Lung (tissue), 11 donors: ENCODE measurements at regions not wholly inside any gene's neighbourhood (a gene's known extent, or its start where the extent isn't known, plus 50 kb on each side); places are given as distances from the start of the nearest gene placed in this dataset.

Experiments
- ATAC-seq: fragments of 200-7000 bp; cut with Tn5 transposase; one replicate; pipeline ENCODE4 v1.9.1; 2020; ENCODE audit warnings: moderate number of reproducible peaks; ENCODE audit not compliant: insufficient read depth, low FRiP score
- DNase-seq, 3 donors: peaks; one replicate each; pipeline ENCODE4 v3.0.0-alpha.2; 2013 to 2017
- H3K27ac ChIP-seq, 2 donors: one replicate each; pipeline ENCODE4 v1.5.1; 2013; ENCODE audit warnings: mild to moderate bottlenecking in 2 of 2, moderate library complexity in 2 of 2, control low read depth in 1 of 2, inconsistent platforms in 1 of 2, low read depth in 1 of 2, low read length in 1 of 2
- H3K27me3 ChIP-seq, 3 donors: one replicate each; pipeline ENCODE4 v1.5.1; 2013; ENCODE audit warnings: low read length in 2 of 3; ENCODE audit not compliant: control insufficient read depth in 3 of 3, insufficient read depth in 3 of 3
- H3K36me3 ChIP-seq, 4 donors: one replicate each; pipeline ENCODE4 v1.5.1; 2013; ENCODE audit warnings: low read length in 4 of 4, mild to moderate bottlenecking in 1 of 4, moderate library complexity in 1 of 4; ENCODE audit not compliant: control insufficient read depth in 4 of 4, insufficient read depth in 4 of 4
- H3K4me1 ChIP-seq, 5 donors: one replicate each; pipeline ENCODE4 v1.5.1; 2013; ENCODE audit warnings: low read length in 5 of 5, mild to moderate bottlenecking in 2 of 5, moderate library complexity in 1 of 5; ENCODE audit not compliant: control insufficient read depth in 5 of 5, insufficient read depth in 5 of 5
- H3K4me3 ChIP-seq: one replicate; pipeline ENCODE4 v1.5.1; 2013; ENCODE audit warnings: mild to moderate bottlenecking, control low read depth, moderate library complexity
- H3K9ac ChIP-seq, 2 donors: one replicate each; pipeline ENCODE4 v1.5.1; 2013; ENCODE audit warnings: low read length in 2 of 2, control low read depth in 1 of 2; ENCODE audit not compliant: insufficient read depth in 1 of 2
- H3K9me3 ChIP-seq, 4 donors: one replicate each; pipeline ENCODE4 v1.5.1; 2013; ENCODE audit warnings: low read length in 3 of 4, mild to moderate bottlenecking in 1 of 4, moderate library complexity in 1 of 4; ENCODE audit not compliant: control insufficient read depth in 4 of 4, insufficient read depth in 3 of 4
- CTCF ChIP-seq: IDR thresholded peaks from 2 replicates; pipeline ENCODE4 v1.5.1; 2012; ENCODE audit warnings: mild to moderate bottlenecking; ENCODE audit errors: control extremely low read depth, extremely low read depth
- WGBS, 2 donors: extraction: QIAGEN DNeasy Blood & Tissue Kit; methylation state at CpG; one replicate each; pipeline ENCODE4 v1.1.7; 2013; 5-methylcytosine and 5-hydroxymethylcytosine counted together
- donor health status: control.
- donor health status: control.
- donor health status: Bipolar disorder and iron deficiency.
- donor health status: healthy.
- donor health status: DM: yes; HTN: yes; CAD: no.

GRCh38 chr5:155943516-155944407, 383.2 kb upstream of the SGCD start:
- Histone ChIP-seq H3K4me1 (no peaks in the 10 kb centered on the region), H3K9ac (no peak overlapping the region), H3K36me3 (no peaks in the 10 kb centered on the region), H3K9me3 (no peaks in the 10 kb centered on the region), H3K27ac (no peak overlapping the region), H3K4me3 (no peak overlapping the region), H3K27me3 (no peaks in the 10 kb centered on the region)
- WGBS, 2 donors: 24% methylated on average over 2 of the region's 2 CpGs
- peak; percentile 53 to 70 (median 56) for DNase-seq
- ATAC-seq: peak; percentile 81
- no peak for TF ChIP-seq CTCF

- H3K9me3 ChIP-seq: no peaks in the 10 kb centered on the region
- WGBS, 2 donors: 63 to 65% methylated on average over 4 of the region's 4 CpGs
- DNase-seq (no peak), ATAC-seq (no peak)
- H3K27ac ChIP-seq: no peak overlapping the region
- no peaks in the 10 kb centered on the region for H3K27me3 ChIP-seq
- no peak overlapping the region for H3K4me3 ChIP-seq
- H3K4me1 ChIP-seq: peaks cover 0 to 1% (median 0%) of the 10 kb centered on the region in 5 donors
- no peaks in the 10 kb centered on the region for H3K36me3 ChIP-seq
- no peak overlapping the region for H3K9ac ChIP-seq
- no peak for TF ChIP-seq CTCF
These were observed 379.4 kb upstream of the SGCD start for GRCh38 chr5:155947394-155948062.

- Histone ChIP-seq H3K36me3 (no peaks in the 10 kb centered on the region), H3K4me1 (peaks cover 0 to 6% (median 0%) of the 10 kb centered on the region in 5 donors), H3K9me3 (no peaks in the 10 kb centered on the region), H3K4me3 (no peak overlapping the region), H3K9ac (no peak overlapping the region), H3K27ac (no peak overlapping the region), H3K27me3 (no peaks in the 10 kb centered on the region)
- ATAC-seq: no peak
- TF ChIP-seq CTCF: no peak
- DNase-seq: no peak
- WGBS, 2 donors: 85 to 86% methylated on average over 3 of the region's 3 CpGs
These were observed 378.4 kb upstream of the SGCD start for GRCh38 chr5:155948576-155948975.
